HepG2 (cell line): ENCODE measurements at regions not wholly inside any gene's neighbourhood (a gene's known extent, or its start where the extent isn't known, plus 50 kb on each side); places are given as distances from the start of the nearest gene placed in this dataset.

Source experiments
- ATAC-seq: fragments of 200-7000 bp; cut with Tn5 transposase; 3 replicates; pipeline ENCODE4 v1.9.1; 2020; ENCODE audit warnings: mild to moderate bottlenecking, moderate library complexity
- BruUV-seq: library from RNA; stranded (reverse); fragments of 400-500 nt; replicated peaks from 2 replicates; lab custom pipeline; 2021; lab: Mats Ljungman, UMichigan
- CTCF ChIA-PET: fragments of 300-600 bp; formaldehyde crosslinking; extraction: SDS; loops from one replicate; lab custom pipeline; 2021; ENCODE audit warnings: low total read pairs, inconsistent platforms, low intra/inter-chr PET ratio; lab: Yijun Ruan, JAX
- POLR2A ChIA-PET: fragments of 350-600 bp; sonication (Branson Sonifier 250); formaldehyde crosslinking; loops from one replicate; lab custom pipeline; 2020; ENCODE audit warnings: antibody characterized with exemption, inconsistent platforms; lab: Yijun Ruan, JAX
- DNase-seq: peaks from one replicate; pipeline ENCODE4 v3.0.0-alpha.2; 2015; ENCODE audit warnings: low spot score
- FAIRE-seq: peaks from 3 replicates; lab custom pipeline; 2011; peaks lifted over from hg19 to GRCh38; lab: Jason Lieb, UNC
- H2AFZ ChIP-seq: one replicate; pipeline ENCODE4 v1.6.1; 2011; ENCODE audit warnings: low read length, inconsistent platforms
- H3K27ac ChIP-seq: fragments of 300-600 bp; 3 replicates; pipeline ENCODE4 v1.8.0; 2011; ENCODE audit warnings: mixed run types, mild to moderate bottlenecking, mixed read lengths, low read length, inconsistent platforms; ENCODE audit not compliant: insufficient read depth; ENCODE audit errors: extremely low read length
- H3K27me3 ChIP-seq, 2 experiments: fragments of 200-600 bp in 1 of 2; 2 replicates in 1 of 2; 3 replicates in 1 of 2; pipeline versions ENCODE4 v1.6.0 to v1.8.0; 2011; ENCODE audit warnings: low read length in 2 of 2, mild to moderate bottlenecking in 2 of 2, moderate library complexity in 2 of 2, inconsistent platforms in 1 of 2; ENCODE audit not compliant: insufficient read depth in 2 of 2, control insufficient read depth in 1 of 2
- H3K36me3 ChIP-seq, 2 experiments: fragments of 200-600 bp in 1 of 2; replicated peaks in 1 of 2; 2 replicates in 1 of 2; 3 replicates in 1 of 2; pipeline versions ENCODE4 v1.5.1 to v1.8.0; 2011; ENCODE audit warnings: low read length in 2 of 2, inconsistent platforms in 1 of 2; ENCODE audit not compliant: insufficient read depth in 2 of 2, control insufficient read depth in 1 of 2
- H3K4me1 ChIP-seq: 2 replicates; pipeline ENCODE4 v1.5.1; 2012; ENCODE audit warnings: low read length, inconsistent platforms; ENCODE audit not compliant: insufficient read depth
- H3K4me2 ChIP-seq: 2 replicates; pipeline ENCODE4 v1.6.0; 2011; ENCODE audit warnings: low read depth, low read length, inconsistent platforms
- H3K4me3 ChIP-seq, 3 experiments: fragments of 200-600 bp in 1 of 3; sonication (generic), shearing (Covaris generic) in 1 of 3; replicated peaks in 1 of 3; 2 replicates each; pipeline ENCODE4 v1.5.1; 2011 to 2016; ENCODE audit warnings: low read length in 3 of 3, inconsistent platforms in 2 of 3, low read depth in 2 of 3, mild to moderate bottlenecking in 2 of 3, control low read depth in 1 of 3, mixed read lengths in 1 of 3; ENCODE audit not compliant: insufficient read depth in 1 of 3
- H3K79me2 ChIP-seq: one replicate; pipeline ENCODE4 v1.6.1; 2011; ENCODE audit warnings: low read length, inconsistent platforms; ENCODE audit not compliant: insufficient read depth
- H3K9ac ChIP-seq: 2 replicates; pipeline ENCODE4 v1.6.0; 2011; ENCODE audit warnings: mild to moderate bottlenecking, low read depth, low read length, inconsistent platforms; ENCODE audit not compliant: insufficient read depth
- H3K9me3 ChIP-seq: 2 replicates; pipeline ENCODE4 v1.5.1; 2012; ENCODE audit warnings: mild to moderate bottlenecking, low read length
- H4K20me1 ChIP-seq: 2 replicates; pipeline ENCODE4 v1.6.0; 2011; ENCODE audit warnings: inconsistent platforms, mild to moderate bottlenecking, low read length, moderate library complexity; ENCODE audit not compliant: insufficient read depth
- AGO2 ChIP-seq: fragments of 200-400 bp; formaldehyde crosslinking; optimal IDR thresholded peaks from 2 replicates; pipeline ENCODE3; 2017; ENCODE audit warnings: mild to moderate bottlenecking, low read depth, low read length, moderate library complexity
- ATF7-NPFF ChIP-seq: sonication (generic); formaldehyde crosslinking; IDR thresholded peaks from 2 replicates; pipeline ENCODE4 v1.8.1; 2023; ENCODE audit warnings: mild to moderate bottlenecking, low read depth, missing genetic modification reagents, moderate library complexity
- DPF2 ChIP-seq: sonication (generic); formaldehyde crosslinking; IDR thresholded peaks from 2 replicates; pipeline ENCODE4 v1.4.0; 2020; ENCODE audit warnings: mild to moderate bottlenecking, low read depth, missing genetic modification reagents, borderline replicate concordance
- IKZF4 ChIP-seq: sonication (generic); formaldehyde crosslinking; IDR thresholded peaks from 2 replicates; pipeline ENCODE4 v1.5.1; 2020; ENCODE audit warnings: borderline replicate concordance, mild to moderate bottlenecking, low read depth, missing genetic modification reagents; ENCODE audit errors: not compliant biosample characterization
- MAZ ChIP-seq, 2 experiments: sonication (generic) in 1 of 2; formaldehyde crosslinking in 1 of 2; IDR thresholded peaks; 2 replicates each; pipeline versions ENCODE4 v1.5.0 to v1.6.1; 2012 to 2020; ENCODE audit warnings: low read depth in 2 of 2, mild to moderate bottlenecking in 2 of 2, borderline replicate concordance in 1 of 2, improper control_type of control experiment in 1 of 2, low read length in 1 of 2, missing genetic modification reagents in 1 of 2, moderate library complexity in 1 of 2
- RARA ChIP-seq: IDR thresholded peaks from 2 replicates; pipeline ENCODE4 v1.6.1; 2016; ENCODE audit warnings: missing genetic modification reagents, missing compliant biosample characterization
- ZKSCAN5 ChIP-seq: sonication (generic); formaldehyde crosslinking; IDR thresholded peaks from 2 replicates; pipeline ENCODE4 v1.5.1; 2020; ENCODE audit warnings: mild to moderate bottlenecking, missing genetic modification reagents
- ZNF770 ChIP-seq: sonication (generic); formaldehyde crosslinking; IDR thresholded peaks from 2 replicates; pipeline ENCODE4 v1.5.0; 2020; ENCODE audit warnings: mild to moderate bottlenecking, missing genetic modification reagents
- WGBS: methylation state at CpG from one replicate; pipeline ENCODE4 v1.1.6; 2017; ENCODE audit warnings: low lambda C conversion rate; 5-methylcytosine and 5-hydroxymethylcytosine counted together
- in situ Hi-C: cut with HindIII; loops from 2 replicates; pipeline ENCODE4 v1.10.0; 2017; ENCODE audit warnings: low pct_unique_long_range_greater_than_20kb; ENCODE audit not compliant: extremely low pct_ligation_motif_present
- intact Hi-C: fragments of 100-400 bp; cut with micrococcal nuclease; formaldehyde crosslinking; loops from one replicate; pipeline ENCODE4 v1.10.0; 2022; ENCODE audit not compliant: unreplicated experiment
- TF ChIP-seq, protein P1 (sequence below): sonication (generic); formaldehyde crosslinking; IDR thresholded peaks from 2 replicates; pipeline ENCODE4 v1.4.0; 2020; ENCODE audit warnings: mild to moderate bottlenecking, missing genetic modification reagents
- TF ChIP-seq, protein P2 (sequence below): sonication (generic); formaldehyde crosslinking; IDR thresholded peaks from 2 replicates; pipeline ENCODE4 v1.4.0; 2020; ENCODE audit warnings: missing genetic modification reagents, borderline replicate concordance
- TF ChIP-seq, protein P3 (sequence below): IDR thresholded peaks from 2 replicates; pipeline ENCODE4 v1.6.1; 2016; ENCODE audit warnings: low read depth, control low read depth

DNA sequence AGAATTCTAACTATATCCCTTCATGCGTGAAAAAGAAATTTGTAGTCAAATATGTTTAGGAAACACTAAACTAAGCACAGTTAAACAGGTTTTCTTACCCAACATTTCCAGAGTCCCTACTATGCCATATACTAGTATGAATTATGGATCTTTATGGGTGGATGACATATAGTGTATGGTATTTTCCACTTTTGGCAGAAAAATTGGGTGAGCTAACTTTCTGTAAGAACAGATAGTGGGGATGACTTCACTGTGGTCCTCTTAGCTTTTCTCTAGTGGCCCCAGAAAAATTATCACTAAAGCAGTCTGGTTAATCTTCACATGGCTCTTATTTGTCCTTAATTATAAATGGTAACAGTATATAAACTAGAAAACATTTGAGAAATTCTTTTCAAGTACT, 240.0 kb upstream of the GULP1 start:
- DNase-seq (no peak), FAIRE-seq (no peak), ATAC-seq (no peak)
- CTCF ChIA-PET = no interaction called here
- intact Hi-C loops = no loop called here
- Histone ChIP-seq H3K27me3 (no peaks in the 10 kb centered on the region), H3K27ac (no peak overlapping the region), H3K9me3 (no peaks in the 10 kb centered on the region), H4K20me1 (no peaks in the 10 kb centered on the region), H2AFZ (no peak overlapping the region), H3K36me3 (no peaks in the 10 kb centered on the region), H3K9ac (no peak overlapping the region), H3K4me2 (no peak overlapping the region), H3K4me3 (no peak overlapping the region), H3K4me1 (no peaks in the 10 kb centered on the region), H3K79me2 (no peaks in the 10 kb centered on the region)
- in situ Hi-C loops = no loop called here
- no TSS peak for BruUV-seq
- 1% methylated on average over 1 of the region's 1 CpG for WGBS
- TF ChIP-seq DPF2 (CRISPR knock-in tag) = no peak
- no peak for TF ChIP-seq IKZF4 (CRISPR knock-in tag)
- TF ChIP-seq ZKSCAN5 (CRISPR knock-in tag) = no peak
- no peak for TF ChIP-seq ATF7-NPFF
- no peak for TF ChIP-seq ZNF770 (CRISPR knock-in tag)
- TF ChIP-seq, protein P1, sequence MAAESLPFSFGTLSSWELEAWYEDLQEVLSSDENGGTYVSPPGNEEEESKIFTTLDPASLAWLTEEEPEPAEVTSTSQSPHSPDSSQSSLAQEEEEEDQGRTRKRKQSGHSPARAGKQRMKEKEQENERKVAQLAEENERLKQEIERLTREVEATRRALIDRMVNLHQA (CRISPR knock-in tag) = no peak
- TF ChIP-seq, protein P2, sequence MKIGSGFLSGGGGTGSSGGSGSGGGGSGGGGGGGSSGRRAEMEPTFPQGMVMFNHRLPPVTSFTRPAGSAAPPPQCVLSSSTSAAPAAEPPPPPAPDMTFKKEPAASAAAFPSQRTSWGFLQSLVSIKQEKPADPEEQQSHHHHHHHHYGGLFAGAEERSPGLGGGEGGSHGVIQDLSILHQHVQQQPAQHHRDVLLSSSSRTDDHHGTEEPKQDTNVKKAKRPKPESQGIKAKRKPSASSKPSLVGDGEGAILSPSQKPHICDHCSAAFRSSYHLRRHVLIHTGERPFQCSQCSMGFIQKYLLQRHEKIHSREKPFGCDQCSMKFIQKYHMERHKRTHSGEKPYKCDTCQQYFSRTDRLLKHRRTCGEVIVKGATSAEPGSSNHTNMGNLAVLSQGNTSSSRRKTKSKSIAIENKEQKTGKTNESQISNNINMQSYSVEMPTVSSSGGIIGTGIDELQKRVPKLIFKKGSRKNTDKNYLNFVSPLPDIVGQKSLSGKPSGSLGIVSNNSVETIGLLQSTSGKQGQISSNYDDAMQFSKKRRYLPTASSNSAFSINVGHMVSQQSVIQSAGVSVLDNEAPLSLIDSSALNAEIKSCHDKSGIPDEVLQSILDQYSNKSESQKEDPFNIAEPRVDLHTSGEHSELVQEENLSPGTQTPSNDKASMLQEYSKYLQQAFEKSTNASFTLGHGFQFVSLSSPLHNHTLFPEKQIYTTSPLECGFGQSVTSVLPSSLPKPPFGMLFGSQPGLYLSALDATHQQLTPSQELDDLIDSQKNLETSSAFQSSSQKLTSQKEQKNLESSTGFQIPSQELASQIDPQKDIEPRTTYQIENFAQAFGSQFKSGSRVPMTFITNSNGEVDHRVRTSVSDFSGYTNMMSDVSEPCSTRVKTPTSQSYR (CRISPR knock-in tag) = no peak
- no peak for TF ChIP-seq RARA
- TF ChIP-seq AGO2 = no peak
- no peak for TF ChIP-seq MAZ (IDR thresholded peaks at IDR 0.05; ENCODE audit: borderline replicate concordance, low read depth, low read length)
- TF ChIP-seq MAZ (CRISPR knock-in tag; IDR thresholded peaks at IDR 0.05; ENCODE audit: low read depth) = no peak
- TF ChIP-seq, protein P3, sequence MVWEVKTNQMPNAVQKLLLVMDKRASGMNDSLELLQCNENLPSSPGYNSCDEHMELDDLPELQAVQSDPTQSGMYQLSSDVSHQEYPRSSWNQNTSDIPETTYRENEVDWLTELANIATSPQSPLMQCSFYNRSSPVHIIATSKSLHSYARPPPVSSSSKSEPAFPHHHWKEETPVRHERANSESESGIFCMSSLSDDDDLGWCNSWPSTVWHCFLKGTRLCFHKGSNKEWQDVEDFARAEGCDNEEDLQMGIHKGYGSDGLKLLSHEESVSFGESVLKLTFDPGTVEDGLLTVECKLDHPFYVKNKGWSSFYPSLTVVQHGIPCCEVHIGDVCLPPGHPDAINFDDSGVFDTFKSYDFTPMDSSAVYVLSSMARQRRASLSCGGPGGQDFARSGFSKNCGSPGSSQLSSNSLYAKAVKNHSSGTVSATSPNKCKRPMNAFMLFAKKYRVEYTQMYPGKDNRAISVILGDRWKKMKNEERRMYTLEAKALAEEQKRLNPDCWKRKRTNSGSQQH = no peak
- POLR2A ChIA-PET = no interaction called here
